ENCODE measurements at regions not wholly inside any gene's neighbourhood (a gene's known extent, or its start where the extent isn't known, plus 50 kb on each side); places are given as distances from the start of the nearest gene placed in this dataset.

DNA sequence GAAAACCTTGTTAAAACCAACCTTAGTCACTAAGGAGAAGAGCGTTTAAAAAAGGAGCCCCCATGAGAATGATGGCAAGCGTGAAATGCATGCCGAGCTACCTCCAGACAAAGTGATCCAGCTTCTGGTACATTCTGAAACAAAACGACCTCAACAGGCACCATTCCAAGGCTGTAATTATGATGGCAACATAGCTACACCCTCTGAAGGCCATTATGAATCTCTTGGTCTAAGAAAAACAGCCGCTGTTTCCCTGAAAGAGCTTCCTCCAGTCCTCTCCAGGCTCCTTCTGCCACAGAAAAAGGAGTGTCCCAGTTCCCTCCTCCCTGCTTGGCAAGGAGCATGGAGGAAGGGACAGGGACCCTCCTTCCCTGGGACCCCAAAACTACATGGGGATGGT lies 50.0 kb upstream of the ABLIM1 start:
- no peak for TF ChIP-seq CTCF (IDR thresholded peaks at IDR 0.05)
- TF ChIP-seq REST (IDR thresholded peaks at IDR 0.05; ENCODE audit: insufficient read depth in 1 of 2, low read depth in 2 of 2, low read length in 1 of 2) = no peak
